IPS-15b (cell line): ENCODE measurements at regions not wholly inside any gene's neighbourhood (a gene's known extent, or its start where the extent isn't known, plus 50 kb on each side); places are given as distances from the start of the nearest gene placed in this dataset.

ENCODE experiments used
- H3K27me3 ChIP-seq: one replicate; pipeline ENCODE4 v1.6.1; 2013; ENCODE audit warnings: low read length; ENCODE audit not compliant: control insufficient read depth, insufficient read depth
- H3K36me3 ChIP-seq: one replicate; pipeline ENCODE4 v1.6.1; 2013; ENCODE audit warnings: low read length; ENCODE audit not compliant: control insufficient read depth, insufficient read depth
- H3K4me1 ChIP-seq: one replicate; pipeline ENCODE4 v1.6.1; 2013; ENCODE audit warnings: mild to moderate bottlenecking, low read length; ENCODE audit not compliant: control insufficient read depth, insufficient read depth
- H3K4me3 ChIP-seq: one replicate; pipeline ENCODE4 v1.5.1; 2013; ENCODE audit warnings: low read depth, low read length
- H3K9ac ChIP-seq: one replicate; pipeline ENCODE4 v1.6.1; 2013; ENCODE audit warnings: low read depth, mild to moderate bottlenecking, low read length
- H3K9me3 ChIP-seq: one replicate; pipeline ENCODE4 v1.6.1; 2013; ENCODE audit warnings: mild to moderate bottlenecking, low read length; ENCODE audit not compliant: control insufficient read depth, insufficient read depth

GRCh38 chr10:128704716-128705115 lies 578.5 kb upstream of the MKI67 start:
- Histone ChIP-seq H3K27me3 (no peaks in the 10 kb centered on the region), H3K9ac (no peak overlapping the region), H3K9me3 (no peaks in the 10 kb centered on the region), H3K36me3 (no peaks in the 10 kb centered on the region), H3K4me3 (no peak overlapping the region), H3K4me1 (peaks cover 2% of the 10 kb centered on the region)

- H3K4me3 ChIP-seq = no peak overlapping the region
- H3K9ac ChIP-seq = no peak overlapping the region
- H3K36me3 ChIP-seq = no peaks in the 10 kb centered on the region
- no peaks in the 10 kb centered on the region for H3K9me3 ChIP-seq
- H3K27me3 ChIP-seq = no peaks in the 10 kb centered on the region
- H3K4me1 ChIP-seq = peaks cover 2% of the 10 kb centered on the region
These were observed 582.0 kb upstream of the MKI67 start for GRCh38 chr10:128708182-128708581.

GRCh38 chr10:128709686-128710085 lies 583.5 kb upstream of the MKI67 start:
- H3K27me3 ChIP-seq = no peaks in the 10 kb centered on the region
- H3K9ac ChIP-seq = no peak overlapping the region
- no peak overlapping the region for H3K4me3 ChIP-seq
- no peaks in the 10 kb centered on the region for H3K9me3 ChIP-seq
- H3K4me1 ChIP-seq = peaks cover 2% of the 10 kb centered on the region
- H3K36me3 ChIP-seq = no peaks in the 10 kb centered on the region

- Histone ChIP-seq H3K27me3 (no peaks in the 10 kb centered on the region), H3K4me3 (no peak overlapping the region), H3K9me3 (no peaks in the 10 kb centered on the region), H3K36me3 (no peaks in the 10 kb centered on the region), H3K4me1 (peaks cover 2% of the 10 kb centered on the region), H3K9ac (no peak overlapping the region)
These were observed 584.0 kb upstream of the MKI67 start for GRCh38 chr10:128710098-128710797.

GRCh38 chr10:128710798-128711183 lies 584.6 kb upstream of the MKI67 start:
- no peak overlapping the region for H3K9ac ChIP-seq
- no peaks in the 10 kb centered on the region for H3K9me3 ChIP-seq
- H3K4me3 ChIP-seq = no peak overlapping the region
- peaks cover 2% of the 10 kb centered on the region for H3K4me1 ChIP-seq
- no peaks in the 10 kb centered on the region for H3K27me3 ChIP-seq
- H3K36me3 ChIP-seq = no peaks in the 10 kb centered on the region

GRCh38 chr10:128711806-128712205 lies 585.6 kb upstream of the MKI67 start:
- Histone ChIP-seq H3K9ac (no peak overlapping the region), H3K27me3 (no peaks in the 10 kb centered on the region), H3K36me3 (no peaks in the 10 kb centered on the region), H3K9me3 (no peaks in the 10 kb centered on the region), H3K4me3 (no peak overlapping the region), H3K4me1 (peaks cover 2% of the 10 kb centered on the region)

- H3K9me3 ChIP-seq = no peaks in the 10 kb centered on the region
- no peak overlapping the region for H3K9ac ChIP-seq
- peaks cover 2% of the 10 kb centered on the region for H3K4me1 ChIP-seq
- H3K36me3 ChIP-seq = no peaks in the 10 kb centered on the region
- H3K27me3 ChIP-seq = no peaks in the 10 kb centered on the region
- no peak overlapping the region for H3K4me3 ChIP-seq
These were observed 586.6 kb upstream of the MKI67 start for GRCh38 chr10:128712661-128713400.

- Histone ChIP-seq H3K9me3 (no peaks in the 10 kb centered on the region), H3K9ac (no peak overlapping the region), H3K36me3 (no peaks in the 10 kb centered on the region), H3K4me1 (peaks cover 2% of the 10 kb centered on the region), H3K4me3 (no peak overlapping the region), H3K27me3 (no peaks in the 10 kb centered on the region)
These were observed 587.2 kb upstream of the MKI67 start for GRCh38 chr10:128713471-128713870.

GRCh38 chr10:128713874-128714570 lies 587.8 kb upstream of the MKI67 start:
- no peaks in the 10 kb centered on the region for H3K36me3 ChIP-seq
- no peaks in the 10 kb centered on the region for H3K9me3 ChIP-seq
- H3K9ac ChIP-seq = no peak overlapping the region
- no peak overlapping the region for H3K4me3 ChIP-seq
- H3K4me1 ChIP-seq = peaks cover 2% of the 10 kb centered on the region
- no peaks in the 10 kb centered on the region for H3K27me3 ChIP-seq

- no peak overlapping the region for H3K9ac ChIP-seq
- no peaks in the 10 kb centered on the region for H3K27me3 ChIP-seq
- no peaks in the 10 kb centered on the region for H3K9me3 ChIP-seq
- no peaks in the 10 kb centered on the region for H3K4me1 ChIP-seq
- no peak overlapping the region for H3K4me3 ChIP-seq
- no peaks in the 10 kb centered on the region for H3K36me3 ChIP-seq
These were observed 588.6 kb upstream of the MKI67 start for GRCh38 chr10:128714644-128715415.

- Histone ChIP-seq H3K9ac (no peak overlapping the region), H3K9me3 (no peaks in the 10 kb centered on the region), H3K4me3 (no peak overlapping the region), H3K27me3 (no peaks in the 10 kb centered on the region), H3K4me1 (no peaks in the 10 kb centered on the region), H3K36me3 (no peaks in the 10 kb centered on the region)
These were observed 590.0 kb upstream of the MKI67 start for GRCh38 chr10:128716181-128716580.
